Thyroid gland (tissue), 4 donors: ENCODE measurements at regions not wholly inside any gene's neighbourhood (a gene's known extent, or its start where the extent isn't known, plus 50 kb on each side); places are given as distances from the start of the nearest gene placed in this dataset.

Experiments used
- CTCF ChIP-seq, 6 experiments: fragments of 200-600 bp in 3 of 6; fragments of 450-650 bp in 3 of 6; sonication (generic) in 3 of 6; IDR thresholded peaks; one replicate each; pipeline ENCODE4 v1.5.1; 2016 to 2019; ENCODE audit warnings: antibody characterized with exemption in 6 of 6, mild to moderate bottlenecking in 2 of 6, inconsistent platforms in 1 of 6, moderate library complexity in 1 of 6
- POLR2A ChIP-seq, 2 donors: fragments of 450-650 bp; IDR thresholded peaks; one replicate each; pipeline ENCODE4 v1.6.1; 2017; ENCODE audit warnings: antibody characterized with exemption in 2 of 2, mild to moderate bottlenecking in 2 of 2, moderate library complexity in 1 of 2

GRCh38 chr12:65568517-65568916 is 255.8 kb upstream of the HMGA2 start:
- no peak for TF ChIP-seq POLR2A (IDR thresholded peaks at IDR 0.05)
- TF ChIP-seq CTCF (IDR thresholded peaks at IDR 0.05), result no peak
